Peyer's patch (tissue), 4 donors: ENCODE measurements at regions not wholly inside any gene's neighbourhood (a gene's known extent, or its start where the extent isn't known, plus 50 kb on each side); places are given as distances from the start of the nearest gene placed in this dataset.

Experiments
- POLR2A ChIP-seq, 2 donors: fragments of 450-650 bp; IDR thresholded peaks; one replicate each; pipeline ENCODE4 v1.5.1; 2017; ENCODE audit warnings: antibody characterized with exemption in 2 of 2, mild to moderate bottlenecking in 2 of 2, moderate library complexity in 2 of 2
- TF ChIP-seq, protein P1 (sequence below), 6 experiments: fragments of 450-650 bp in 4 of 6; fragments of 200-600 bp in 2 of 6; sonication (generic) in 1 of 6; IDR thresholded peaks; one replicate each; pipeline ENCODE4 v1.5.1; 2017 to 2019; ENCODE audit warnings: antibody characterized with exemption in 6 of 6, mild to moderate bottlenecking in 3 of 6, moderate library complexity in 1 of 6

DNA sequence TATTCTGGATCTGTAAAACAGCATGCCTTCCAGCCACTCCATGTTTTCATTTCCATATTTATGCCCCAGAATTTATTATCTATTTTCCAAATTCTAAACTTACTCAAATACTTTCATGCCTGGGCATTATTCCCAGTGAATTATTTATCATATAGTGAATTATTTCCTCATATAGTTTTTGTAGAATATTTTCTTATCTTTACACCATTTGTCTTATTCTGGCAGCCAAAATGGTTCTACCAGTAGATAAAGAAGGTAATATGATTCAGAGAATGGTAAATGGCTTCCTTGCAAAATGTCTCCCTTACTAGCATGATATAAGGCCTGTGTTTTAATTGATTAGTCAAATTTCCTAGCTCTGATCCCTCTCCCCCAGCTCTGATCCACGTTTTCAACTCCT is 305.8 kb downstream of the SPRY2 start:
- TF ChIP-seq POLR2A (IDR thresholded peaks at IDR 0.05): no peak
- TF ChIP-seq, protein P1, sequence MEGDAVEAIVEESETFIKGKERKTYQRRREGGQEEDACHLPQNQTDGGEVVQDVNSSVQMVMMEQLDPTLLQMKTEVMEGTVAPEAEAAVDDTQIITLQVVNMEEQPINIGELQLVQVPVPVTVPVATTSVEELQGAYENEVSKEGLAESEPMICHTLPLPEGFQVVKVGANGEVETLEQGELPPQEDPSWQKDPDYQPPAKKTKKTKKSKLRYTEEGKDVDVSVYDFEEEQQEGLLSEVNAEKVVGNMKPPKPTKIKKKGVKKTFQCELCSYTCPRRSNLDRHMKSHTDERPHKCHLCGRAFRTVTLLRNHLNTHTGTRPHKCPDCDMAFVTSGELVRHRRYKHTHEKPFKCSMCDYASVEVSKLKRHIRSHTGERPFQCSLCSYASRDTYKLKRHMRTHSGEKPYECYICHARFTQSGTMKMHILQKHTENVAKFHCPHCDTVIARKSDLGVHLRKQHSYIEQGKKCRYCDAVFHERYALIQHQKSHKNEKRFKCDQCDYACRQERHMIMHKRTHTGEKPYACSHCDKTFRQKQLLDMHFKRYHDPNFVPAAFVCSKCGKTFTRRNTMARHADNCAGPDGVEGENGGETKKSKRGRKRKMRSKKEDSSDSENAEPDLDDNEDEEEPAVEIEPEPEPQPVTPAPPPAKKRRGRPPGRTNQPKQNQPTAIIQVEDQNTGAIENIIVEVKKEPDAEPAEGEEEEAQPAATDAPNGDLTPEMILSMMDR (IDR thresholded peaks at IDR 0.05): no peak
